Bronchial epithelial cell (primary cell): ENCODE measurements at regions not wholly inside any gene's neighbourhood (a gene's known extent, or its start where the extent isn't known, plus 50 kb on each side); places are given as distances from the start of the nearest gene placed in this dataset.

ENCODE experiments used
- DNase-seq: peaks from one replicate; pipeline ENCODE4 v3.0.0-alpha.2; 2010; ENCODE audit warnings: low read depth
- FAIRE-seq: peaks from 2 replicates; lab custom pipeline; 2011; peaks lifted over from hg19 to GRCh38; lab: Jason Lieb, UNC
- H3K27me3 ChIP-seq: 2 replicates; pipeline ENCODE4 v1.5.1; 2011; ENCODE audit warnings: low read length; ENCODE audit not compliant: control insufficient read depth, insufficient read depth
- H3K36me3 ChIP-seq: 2 replicates; pipeline ENCODE4 v1.5.1; 2011; ENCODE audit warnings: low read length; ENCODE audit not compliant: control insufficient read depth, insufficient read depth
- H3K4me3 ChIP-seq: 2 replicates; pipeline ENCODE4 v1.5.1; 2011; ENCODE audit warnings: mild to moderate bottlenecking, low read depth, low read length, control low read depth
- TF ChIP-seq, protein P1 (sequence below): IDR thresholded peaks from 2 replicates; pipeline ENCODE4 v1.5.1; 2011; ENCODE audit warnings: mild to moderate bottlenecking, moderate library complexity, low read length, control low read depth, inconsistent platforms; ENCODE audit not compliant: insufficient read depth, severe bottlenecking

DNA sequence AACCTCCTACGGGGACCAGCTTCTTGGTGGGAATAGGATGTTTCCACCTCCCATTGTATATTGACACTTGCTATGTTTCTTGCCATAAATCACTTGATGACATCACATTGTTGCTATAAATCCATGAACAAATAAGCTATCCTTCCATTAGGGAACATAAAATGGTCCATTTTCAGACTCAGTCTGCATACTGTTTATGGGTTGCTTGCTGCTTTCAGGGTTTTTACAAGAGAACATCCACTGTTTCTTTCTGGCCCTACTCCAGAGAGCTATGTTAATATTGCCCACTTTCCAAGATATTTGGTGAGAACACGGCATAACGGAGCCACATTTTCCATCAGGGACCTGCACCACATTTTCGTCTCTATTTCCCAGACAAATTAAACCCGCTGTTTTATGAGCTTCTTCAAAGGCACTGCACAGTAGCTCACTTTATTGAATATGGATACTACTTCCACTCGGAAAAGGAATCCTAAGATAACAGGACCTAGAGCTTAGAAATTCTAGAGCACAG is 800.2 kb downstream of the KCNJ2 start:
- TF ChIP-seq, protein P1, sequence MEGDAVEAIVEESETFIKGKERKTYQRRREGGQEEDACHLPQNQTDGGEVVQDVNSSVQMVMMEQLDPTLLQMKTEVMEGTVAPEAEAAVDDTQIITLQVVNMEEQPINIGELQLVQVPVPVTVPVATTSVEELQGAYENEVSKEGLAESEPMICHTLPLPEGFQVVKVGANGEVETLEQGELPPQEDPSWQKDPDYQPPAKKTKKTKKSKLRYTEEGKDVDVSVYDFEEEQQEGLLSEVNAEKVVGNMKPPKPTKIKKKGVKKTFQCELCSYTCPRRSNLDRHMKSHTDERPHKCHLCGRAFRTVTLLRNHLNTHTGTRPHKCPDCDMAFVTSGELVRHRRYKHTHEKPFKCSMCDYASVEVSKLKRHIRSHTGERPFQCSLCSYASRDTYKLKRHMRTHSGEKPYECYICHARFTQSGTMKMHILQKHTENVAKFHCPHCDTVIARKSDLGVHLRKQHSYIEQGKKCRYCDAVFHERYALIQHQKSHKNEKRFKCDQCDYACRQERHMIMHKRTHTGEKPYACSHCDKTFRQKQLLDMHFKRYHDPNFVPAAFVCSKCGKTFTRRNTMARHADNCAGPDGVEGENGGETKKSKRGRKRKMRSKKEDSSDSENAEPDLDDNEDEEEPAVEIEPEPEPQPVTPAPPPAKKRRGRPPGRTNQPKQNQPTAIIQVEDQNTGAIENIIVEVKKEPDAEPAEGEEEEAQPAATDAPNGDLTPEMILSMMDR, result no peak
- FAIRE-seq, result no peak
- Histone ChIP-seq H3K27me3 (no peaks in the 10 kb centered on the region), H3K4me3 (no peak overlapping the region), H3K36me3 (no peaks in the 10 kb centered on the region)
- DNase-seq, result no peak

DNA sequence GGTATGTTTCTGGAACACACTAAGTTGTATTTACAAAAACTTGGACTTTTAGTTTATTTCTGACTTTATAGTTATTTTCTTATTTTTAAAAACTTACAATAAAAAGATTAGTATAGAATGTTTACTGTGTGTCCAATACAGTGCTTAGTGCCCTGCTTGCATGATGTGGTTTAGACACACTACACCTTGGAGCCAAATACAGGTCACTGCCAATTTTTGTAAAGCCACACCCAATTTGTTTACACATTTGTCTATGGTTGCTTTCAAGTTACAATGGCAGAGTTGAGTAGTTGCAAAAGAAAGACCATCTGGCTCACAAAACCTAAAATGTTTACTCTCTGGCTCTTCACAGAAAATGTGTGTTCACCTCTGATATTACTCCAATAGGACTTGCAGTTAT is 807.1 kb downstream of the KCNJ2 start:
- DNase-seq, result no peak
- Histone ChIP-seq H3K36me3 (no peaks in the 10 kb centered on the region), H3K4me3 (no peak overlapping the region), H3K27me3 (no peaks in the 10 kb centered on the region)
- TF ChIP-seq, protein P1, result no peak
- no peak for FAIRE-seq

- H3K27me3 ChIP-seq, result no peaks in the 10 kb centered on the region
- FAIRE-seq (no peak), DNase-seq (no peak)
- TF ChIP-seq, protein P1, result no peak
- H3K36me3 ChIP-seq, result no peaks in the 10 kb centered on the region
- H3K4me3 ChIP-seq, result no peak overlapping the region
These were observed 815.5 kb downstream of the KCNJ2 start for GRCh38 chr17:70984873-70985272.

DNA sequence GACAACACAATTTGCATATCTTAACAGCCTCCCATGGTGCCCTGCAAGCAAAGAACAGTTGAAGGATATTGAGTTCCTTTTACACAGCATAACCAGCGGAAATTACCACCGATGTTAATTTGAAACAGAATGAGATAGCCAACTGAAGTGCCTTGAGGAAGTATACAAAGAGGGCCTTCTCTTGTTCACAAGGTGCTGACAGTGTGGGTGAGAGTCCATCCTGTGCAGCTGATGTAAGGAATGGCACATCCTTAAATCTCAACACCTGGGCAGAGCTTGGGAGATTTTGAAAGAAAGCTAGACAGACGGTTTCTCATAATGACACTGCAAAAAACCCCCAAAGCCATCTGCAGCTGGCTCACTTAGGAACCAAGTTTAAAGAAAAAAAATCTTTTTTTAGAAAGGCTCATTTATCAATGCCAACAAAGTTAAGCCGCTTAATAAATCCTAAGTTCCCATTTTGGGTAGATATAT is 818.6 kb downstream of the KCNJ2 start:
- H3K36me3 ChIP-seq, result no peaks in the 10 kb centered on the region
- H3K4me3 ChIP-seq, result no peak overlapping the region
- DNase-seq (no peak), FAIRE-seq (no peak)
- TF ChIP-seq, protein P1, result no peak
- H3K27me3 ChIP-seq, result no peaks in the 10 kb centered on the region

DNA sequence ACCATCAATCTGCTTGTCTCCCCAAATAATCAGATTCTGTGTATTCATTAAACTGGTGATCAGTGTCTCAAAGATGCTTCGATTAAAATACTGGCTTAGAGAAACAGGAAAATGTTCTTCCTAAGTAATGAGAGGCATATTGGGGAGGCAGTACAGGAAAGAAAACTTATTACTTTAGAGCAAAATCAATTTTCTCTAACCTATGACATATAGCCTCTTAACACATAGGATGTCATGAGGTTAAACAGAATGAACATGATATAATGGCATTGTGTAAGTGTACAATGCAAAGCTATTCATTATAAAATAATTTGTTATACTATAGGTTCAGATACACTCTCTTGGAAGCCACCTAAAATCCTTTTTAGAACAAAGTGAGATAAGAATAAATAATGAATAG is 819.3 kb downstream of the KCNJ2 start:
- Histone ChIP-seq H3K4me3 (no peak overlapping the region), H3K27me3 (no peaks in the 10 kb centered on the region), H3K36me3 (no peaks in the 10 kb centered on the region)
- DNase-seq (no peak), FAIRE-seq (no peak)
- TF ChIP-seq, protein P1, result no peak

DNA sequence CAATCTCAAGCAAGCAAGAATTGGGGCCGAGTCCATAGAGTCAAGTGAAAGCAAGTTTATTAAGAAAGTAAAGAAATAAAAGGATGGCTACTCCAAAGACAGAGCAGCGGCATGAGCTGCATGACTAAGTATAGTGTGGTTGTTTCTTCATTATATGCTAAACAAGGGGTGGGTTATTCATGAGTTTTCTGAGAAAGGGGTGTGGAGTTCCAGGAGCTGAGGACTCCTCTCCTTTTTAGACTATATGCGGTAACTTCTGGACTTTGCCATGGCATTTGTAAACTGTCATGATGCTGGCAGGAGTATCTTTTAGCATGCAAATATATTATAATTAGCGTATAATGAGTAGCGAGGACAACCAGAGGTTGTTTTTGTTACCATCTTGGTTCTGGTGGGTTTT is 819.9 kb downstream of the KCNJ2 start:
- Histone ChIP-seq H3K4me3 (no peak overlapping the region), H3K27me3 (no peaks in the 10 kb centered on the region), H3K36me3 (no peaks in the 10 kb centered on the region)
- TF ChIP-seq, protein P1, result no peak
- DNase-seq, result no peak
- FAIRE-seq, result no peak
